ENCODE measurements at regions not wholly inside any gene's neighbourhood (a gene's known extent, or its start where the extent isn't known, plus 50 kb on each side); places are given as distances from the start of the nearest gene placed in this dataset.

- TF ChIP-seq CTCF (IDR thresholded peaks at IDR 0.05; ENCODE audit: extremely low read depth, low read depth, low read length): no peak
- Histone ChIP-seq H4K20me1 (ENCODE audit: insufficient read depth, low read length) (no peaks in the 10 kb centered on the region), H3K27ac (ENCODE audit: low read depth, low read length) (no peak overlapping the region), H3K9me3 (ENCODE audit: low read depth, low read length) (no peaks in the 10 kb centered on the region), H3K4me3 (ENCODE audit: insufficient read depth, low read length) (no peak overlapping the region), H3K4me2 (ENCODE audit: insufficient read depth, low read length) (no peak overlapping the region), H3K79me2 (ENCODE audit: insufficient read depth, low read length) (no peaks in the 10 kb centered on the region), H3K4me1 (ENCODE audit: insufficient read depth, low read length) (no peaks in the 10 kb centered on the region), H3K36me3 (ENCODE audit: insufficient read depth, low read length) (no peaks in the 10 kb centered on the region), H2AFZ (ENCODE audit: low read length) (no peak overlapping the region), H3K27me3 (ENCODE audit: insufficient read depth, low read length) (no peaks in the 10 kb centered on the region)
- DNase-seq (ENCODE audit: insufficient read length, low spot score, missing footprints): no peak
These were observed 95.3 kb upstream of the ASB18 start for GRCh38 chr2:236359426-236360045.

DNA sequence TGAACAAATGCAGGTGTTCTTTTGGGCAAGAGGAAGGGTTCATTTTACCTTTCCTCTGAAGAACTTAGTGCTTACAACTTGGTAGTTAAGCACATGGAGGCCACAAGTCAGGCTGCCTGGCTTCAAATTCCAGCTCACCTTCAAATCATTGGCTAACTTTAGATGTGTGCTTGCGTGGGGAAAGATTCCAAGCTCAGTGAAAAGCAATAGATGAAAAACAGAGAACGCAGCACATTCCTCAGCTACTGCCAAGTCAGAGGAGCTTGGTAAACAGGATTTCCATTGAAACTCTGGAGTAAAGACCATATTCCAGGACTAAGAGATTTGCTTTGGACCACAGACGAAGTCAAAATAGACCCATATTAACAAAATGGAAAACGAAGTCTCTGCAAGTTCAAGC, 96.3 kb upstream of the ASB18 start:
- DNase-seq (ENCODE audit: insufficient read length, low spot score, missing footprints): no peak
- no peak overlapping the region for H2AFZ ChIP-seq (ENCODE audit: low read length)

GRCh38 chr2:236363711-236364277, 99.6 kb upstream of the ASB18 start:
- Histone ChIP-seq H3K4me2 (ENCODE audit: insufficient read depth, low read length) (no peak overlapping the region), H3K27me3 (ENCODE audit: insufficient read depth, low read length) (peaks cover 10% of the 10 kb centered on the region), H2AFZ (ENCODE audit: low read length) (no peak overlapping the region), H3K9me3 (ENCODE audit: low read depth, low read length) (no peaks in the 10 kb centered on the region), H4K20me1 (ENCODE audit: insufficient read depth, low read length) (no peaks in the 10 kb centered on the region), H3K4me3 (ENCODE audit: insufficient read depth, low read length) (no peak overlapping the region), H3K4me1 (ENCODE audit: insufficient read depth, low read length) (no peaks in the 10 kb centered on the region), H3K79me2 (ENCODE audit: insufficient read depth, low read length) (no peaks in the 10 kb centered on the region), H3K36me3 (ENCODE audit: insufficient read depth, low read length) (no peaks in the 10 kb centered on the region), H3K27ac (ENCODE audit: low read depth, low read length) (no peak overlapping the region)
- no peak for TF ChIP-seq CTCF (IDR thresholded peaks at IDR 0.05; ENCODE audit: extremely low read depth, low read depth, low read length)
- no peak for DNase-seq (ENCODE audit: insufficient read length, low spot score, missing footprints)

More for the DNA sequence above, 96.3 kb upstream of the ASB18 start:
- Histone ChIP-seq H3K79me2 (ENCODE audit: insufficient read depth, low read length) (no peaks in the 10 kb centered on the region), H3K27me3 (ENCODE audit: insufficient read depth, low read length) (no peaks in the 10 kb centered on the region), H3K9me3 (ENCODE audit: low read depth, low read length) (no peaks in the 10 kb centered on the region), H3K4me3 (ENCODE audit: insufficient read depth, low read length) (no peak overlapping the region), H3K4me2 (ENCODE audit: insufficient read depth, low read length) (no peak overlapping the region), H3K36me3 (ENCODE audit: insufficient read depth, low read length) (no peaks in the 10 kb centered on the region), H4K20me1 (ENCODE audit: insufficient read depth, low read length) (no peaks in the 10 kb centered on the region), H3K4me1 (ENCODE audit: insufficient read depth, low read length) (no peaks in the 10 kb centered on the region), H3K27ac (ENCODE audit: low read depth, low read length) (no peak overlapping the region)
- no peak for TF ChIP-seq CTCF (IDR thresholded peaks at IDR 0.05; ENCODE audit: extremely low read depth, low read depth, low read length)

GRCh38 chr2:236365258-236366048, 101.2 kb upstream of the ASB18 start:
- Histone ChIP-seq H3K4me2 (ENCODE audit: insufficient read depth, low read length) (no peak overlapping the region), H2AFZ (ENCODE audit: low read length) (no peak overlapping the region), H3K27ac (ENCODE audit: low read depth, low read length) (no peak overlapping the region), H3K36me3 (ENCODE audit: insufficient read depth, low read length) (no peaks in the 10 kb centered on the region), H4K20me1 (ENCODE audit: insufficient read depth, low read length) (no peaks in the 10 kb centered on the region), H3K79me2 (ENCODE audit: insufficient read depth, low read length) (no peaks in the 10 kb centered on the region), H3K4me3 (ENCODE audit: insufficient read depth, low read length) (no peak overlapping the region), H3K9me3 (ENCODE audit: low read depth, low read length) (no peaks in the 10 kb centered on the region), H3K4me1 (ENCODE audit: insufficient read depth, low read length) (no peaks in the 10 kb centered on the region), H3K27me3 (ENCODE audit: insufficient read depth, low read length) (peaks cover 17% of the 10 kb centered on the region)
- TF ChIP-seq CTCF (IDR thresholded peaks at IDR 0.05; ENCODE audit: extremely low read depth, low read depth, low read length): no peak
- DNase-seq (ENCODE audit: insufficient read length, low spot score, missing footprints): no peak

All from osteoblast (primary cell).